GM20000 (cell line): ENCODE measurements at regions not wholly inside any gene's neighbourhood (a gene's known extent, or its start where the extent isn't known, plus 50 kb on each side); places are given as distances from the start of the nearest gene placed in this dataset.

Experiments
- DNase-seq: peaks from one replicate; pipeline ENCODE4 v3.0.0; 2012; ENCODE audit warnings: low spot score
- TF ChIP-seq, protein P1 (sequence below): IDR thresholded peaks from 2 replicates; pipeline ENCODE4 v1.5.1; 2012; ENCODE audit warnings: mild to moderate bottlenecking, control low read depth; ENCODE audit errors: extremely low read depth, missing control alignments

DNA sequence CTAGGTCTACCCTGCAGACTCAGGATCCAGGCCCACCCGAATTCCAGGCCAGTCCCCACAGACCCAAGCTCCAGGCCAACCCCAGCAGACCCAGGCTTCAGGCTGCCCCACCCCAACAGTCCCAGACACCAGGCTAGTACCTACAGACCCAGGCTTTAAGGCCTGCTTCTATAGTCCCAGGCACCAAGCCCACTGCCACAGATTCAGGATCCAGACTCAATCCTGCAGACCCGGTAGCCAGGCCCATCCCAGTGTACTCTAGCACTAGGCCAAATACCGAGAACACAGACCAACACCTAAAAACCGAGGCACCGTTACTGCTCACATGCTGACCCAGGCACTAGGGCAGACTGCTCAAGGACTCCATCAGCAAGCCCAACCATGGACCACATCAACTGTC lies 862.3 kb downstream of the UQCRFS1 start:
- TF ChIP-seq, protein P1, sequence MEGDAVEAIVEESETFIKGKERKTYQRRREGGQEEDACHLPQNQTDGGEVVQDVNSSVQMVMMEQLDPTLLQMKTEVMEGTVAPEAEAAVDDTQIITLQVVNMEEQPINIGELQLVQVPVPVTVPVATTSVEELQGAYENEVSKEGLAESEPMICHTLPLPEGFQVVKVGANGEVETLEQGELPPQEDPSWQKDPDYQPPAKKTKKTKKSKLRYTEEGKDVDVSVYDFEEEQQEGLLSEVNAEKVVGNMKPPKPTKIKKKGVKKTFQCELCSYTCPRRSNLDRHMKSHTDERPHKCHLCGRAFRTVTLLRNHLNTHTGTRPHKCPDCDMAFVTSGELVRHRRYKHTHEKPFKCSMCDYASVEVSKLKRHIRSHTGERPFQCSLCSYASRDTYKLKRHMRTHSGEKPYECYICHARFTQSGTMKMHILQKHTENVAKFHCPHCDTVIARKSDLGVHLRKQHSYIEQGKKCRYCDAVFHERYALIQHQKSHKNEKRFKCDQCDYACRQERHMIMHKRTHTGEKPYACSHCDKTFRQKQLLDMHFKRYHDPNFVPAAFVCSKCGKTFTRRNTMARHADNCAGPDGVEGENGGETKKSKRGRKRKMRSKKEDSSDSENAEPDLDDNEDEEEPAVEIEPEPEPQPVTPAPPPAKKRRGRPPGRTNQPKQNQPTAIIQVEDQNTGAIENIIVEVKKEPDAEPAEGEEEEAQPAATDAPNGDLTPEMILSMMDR = no peak
- no peak for DNase-seq

DNA sequence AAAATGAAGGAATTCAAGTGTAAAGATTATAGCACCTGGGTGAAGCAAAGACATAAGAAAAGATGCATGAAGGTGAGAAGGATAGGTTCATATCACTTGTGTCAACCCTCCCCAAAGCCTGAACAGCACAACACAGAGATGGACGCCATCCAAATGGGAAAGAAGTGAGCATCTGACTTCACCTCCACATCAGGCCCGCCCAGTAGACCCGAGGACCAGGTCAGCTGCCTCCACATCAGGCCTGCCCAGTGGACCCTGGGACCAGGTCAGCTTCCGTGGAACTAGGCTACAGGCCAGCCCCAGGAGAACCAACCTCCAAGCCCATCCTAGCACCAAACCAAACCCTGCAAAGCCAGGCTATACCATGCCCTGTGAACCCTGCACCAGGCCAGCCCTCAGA lies 862.9 kb downstream of the UQCRFS1 start:
- no peak for DNase-seq
- TF ChIP-seq, protein P1 = no peak

DNA sequence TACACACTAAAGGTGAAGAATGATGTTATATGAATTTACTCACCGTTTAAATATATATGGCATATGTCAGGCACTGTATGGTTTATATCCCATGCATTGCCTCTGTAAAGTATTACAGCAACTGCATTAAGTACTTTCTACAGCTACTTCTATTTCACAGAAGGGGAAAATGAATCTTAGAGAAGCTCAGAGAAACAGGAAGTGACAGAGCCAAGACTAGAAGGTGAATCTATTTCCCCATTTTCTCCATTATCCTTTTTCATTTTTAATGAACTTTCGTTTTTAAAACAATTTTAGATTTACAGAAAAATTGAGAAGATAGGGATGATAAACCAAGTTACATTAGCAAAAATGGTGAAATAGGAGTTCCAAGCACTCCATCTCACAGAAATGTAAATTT lies 863.3 kb downstream of the UQCRFS1 start:
- DNase-seq = no peak
- TF ChIP-seq, protein P1 = no peak

DNA sequence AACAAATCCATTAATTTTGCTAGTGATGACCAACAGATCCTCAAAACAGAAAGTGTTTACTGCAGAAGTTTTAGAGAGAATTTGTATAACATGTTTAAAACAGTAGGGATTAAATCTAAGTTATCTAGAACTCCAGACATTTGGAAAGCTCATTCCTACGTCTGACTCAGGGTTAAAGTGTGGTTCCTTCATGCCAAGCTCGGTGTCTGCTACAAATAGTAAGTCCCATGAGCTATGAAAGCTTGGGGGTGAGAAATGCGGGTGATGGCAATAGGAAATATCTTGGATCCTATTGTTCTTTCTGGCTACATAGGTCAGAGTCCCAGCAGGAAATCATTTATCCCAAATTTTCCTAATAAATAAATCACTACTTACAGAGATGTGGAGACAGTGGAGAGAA lies 867.1 kb downstream of the UQCRFS1 start:
- TF ChIP-seq, protein P1 = no peak

DNA sequence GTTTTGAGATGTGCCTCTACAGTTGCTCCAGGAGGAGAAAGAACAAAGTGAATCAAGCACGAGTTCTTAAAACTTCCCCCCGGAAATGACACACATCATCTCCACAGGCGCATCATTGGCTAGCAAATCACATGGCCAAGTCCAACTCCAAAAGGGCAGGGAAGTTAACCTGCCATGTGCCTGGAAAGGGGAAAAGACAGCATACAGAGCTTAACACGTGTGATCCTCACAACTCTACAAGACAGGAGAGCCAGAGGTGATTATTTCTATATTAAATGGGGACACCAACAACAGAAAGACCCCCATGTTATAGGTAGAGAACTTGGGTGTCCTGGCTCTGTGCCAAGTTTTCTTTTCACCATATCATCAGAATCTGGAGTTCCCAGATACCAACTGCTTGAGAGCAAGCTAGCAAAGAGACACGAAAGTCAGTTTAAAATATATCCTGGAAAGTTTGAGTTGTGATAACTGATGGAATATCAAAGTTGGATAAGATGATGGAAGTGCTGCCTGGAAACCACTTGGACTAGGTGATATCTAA lies 871.1 kb downstream of the UQCRFS1 start:
- TF ChIP-seq, protein P1 = no peak
- no peak for DNase-seq

More for the DNA sequence above, 867.1 kb downstream of the UQCRFS1 start:
- DNase-seq = no peak

DNA sequence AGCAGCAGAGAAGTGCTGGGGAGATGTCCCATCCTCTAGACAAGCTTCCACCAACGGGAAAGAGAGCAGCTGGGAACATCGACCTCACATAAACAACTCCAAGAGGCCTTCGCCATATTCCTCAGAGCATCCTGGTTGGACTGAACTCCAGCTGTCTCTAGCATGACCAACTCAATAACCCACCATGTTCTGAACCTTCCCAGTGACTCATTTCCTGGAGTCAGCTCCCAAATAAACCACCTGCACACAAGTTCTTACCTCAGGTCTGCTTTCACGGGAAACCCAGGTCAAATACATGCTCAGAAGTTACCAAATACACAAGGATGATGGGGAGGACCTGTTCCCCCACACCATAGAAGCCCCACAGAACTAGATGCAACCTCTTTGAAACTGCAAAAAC lies 878.5 kb downstream of the UQCRFS1 start:
- no peak for DNase-seq
- TF ChIP-seq, protein P1 = no peak

DNA sequence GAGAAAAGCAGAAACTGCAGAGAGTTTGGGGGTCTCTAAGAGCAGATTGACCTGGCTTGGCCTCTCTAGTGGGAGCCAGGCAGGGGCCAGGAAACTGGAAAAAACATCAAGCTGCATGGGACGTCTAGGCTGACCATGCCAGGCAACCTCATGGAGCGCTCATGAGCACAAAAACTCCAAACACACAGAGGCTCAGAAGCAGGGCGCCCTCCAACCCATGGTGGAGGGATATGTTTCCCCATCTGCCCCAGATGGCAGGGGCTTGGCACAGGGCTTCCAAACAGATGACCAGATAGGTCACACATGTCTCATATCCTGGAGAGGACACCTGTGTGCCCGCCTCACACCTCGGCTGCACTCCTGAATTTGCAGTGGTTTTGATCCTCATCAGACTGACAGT lies 879.0 kb downstream of the UQCRFS1 start:
- TF ChIP-seq, protein P1 = no peak
- DNase-seq = no peak
